ENCODE measurements at regions not wholly inside any gene's neighbourhood (a gene's known extent, or its start where the extent isn't known, plus 50 kb on each side); places are given as distances from the start of the nearest gene placed in this dataset.

DNA sequence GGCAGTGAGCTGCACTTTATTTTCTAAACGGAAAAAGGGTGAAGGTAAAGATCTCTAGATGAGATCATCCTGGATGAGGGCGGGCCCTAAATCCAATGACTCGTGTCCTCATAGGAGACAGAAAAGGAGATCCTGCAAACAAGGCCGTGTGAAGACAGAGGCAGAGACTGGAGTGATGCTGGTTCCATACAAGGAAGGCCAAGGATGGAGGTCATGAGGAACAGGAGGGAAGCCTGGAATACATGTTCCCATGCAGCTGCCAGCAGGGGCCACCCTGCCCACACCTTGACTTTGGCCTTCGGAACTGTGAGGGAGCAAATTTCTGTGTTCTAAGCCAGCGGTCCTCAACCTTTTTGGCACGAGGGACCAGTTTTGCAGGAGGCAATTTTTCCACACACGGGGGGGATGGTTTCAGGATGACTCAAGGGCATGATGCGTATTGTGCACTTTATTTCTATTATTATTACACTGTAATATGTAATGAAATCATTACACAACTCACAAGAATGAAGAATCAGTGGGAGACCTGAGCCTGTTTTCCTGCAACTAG lies 94.3 kb downstream of the PSMG1 start:
- Mint-ChIP-seq H3K9me3 (no peaks in the 10 kb centered on the region), H3K36me3 (no peaks in the 10 kb centered on the region), H3K4me1 (no peaks in the 10 kb centered on the region), H3K4me3 (no peak overlapping the region), H3K27ac (no peak overlapping the region), H3K27me3 (ENCODE audit: low read depth in 2 of 2) (no peaks in the 10 kb centered on the region)
- H3K27me3 ChIP-seq (ENCODE audit: control insufficient read depth, insufficient read depth, low read length): no peaks in the 10 kb centered on the region
- TF ChIP-seq, protein P1, sequence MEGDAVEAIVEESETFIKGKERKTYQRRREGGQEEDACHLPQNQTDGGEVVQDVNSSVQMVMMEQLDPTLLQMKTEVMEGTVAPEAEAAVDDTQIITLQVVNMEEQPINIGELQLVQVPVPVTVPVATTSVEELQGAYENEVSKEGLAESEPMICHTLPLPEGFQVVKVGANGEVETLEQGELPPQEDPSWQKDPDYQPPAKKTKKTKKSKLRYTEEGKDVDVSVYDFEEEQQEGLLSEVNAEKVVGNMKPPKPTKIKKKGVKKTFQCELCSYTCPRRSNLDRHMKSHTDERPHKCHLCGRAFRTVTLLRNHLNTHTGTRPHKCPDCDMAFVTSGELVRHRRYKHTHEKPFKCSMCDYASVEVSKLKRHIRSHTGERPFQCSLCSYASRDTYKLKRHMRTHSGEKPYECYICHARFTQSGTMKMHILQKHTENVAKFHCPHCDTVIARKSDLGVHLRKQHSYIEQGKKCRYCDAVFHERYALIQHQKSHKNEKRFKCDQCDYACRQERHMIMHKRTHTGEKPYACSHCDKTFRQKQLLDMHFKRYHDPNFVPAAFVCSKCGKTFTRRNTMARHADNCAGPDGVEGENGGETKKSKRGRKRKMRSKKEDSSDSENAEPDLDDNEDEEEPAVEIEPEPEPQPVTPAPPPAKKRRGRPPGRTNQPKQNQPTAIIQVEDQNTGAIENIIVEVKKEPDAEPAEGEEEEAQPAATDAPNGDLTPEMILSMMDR (IDR thresholded peaks at IDR 0.05): no peak
- 92% methylated on average over 7 of the region's 9 CpGs for WGBS (ENCODE audit: insufficient coverage)
- ATAC-seq: no peak
- H3K4me1 ChIP-seq (ENCODE audit: control insufficient read depth, insufficient read depth, low read length): no peaks in the 10 kb centered on the region
- no peaks in the 10 kb centered on the region for H3K9me3 ChIP-seq (ENCODE audit: control insufficient read depth, insufficient read depth, low read length)
- no peak overlapping the region for H3K4me3 ChIP-seq (ENCODE audit: low read length)
- no peaks in the 10 kb centered on the region for H3K36me3 ChIP-seq (ENCODE audit: control insufficient read depth, insufficient read depth, low read length)
- no peak overlapping the region for H3K27ac ChIP-seq (ENCODE audit: low read length)
- DNase-seq: no peak
- intact Hi-C loops (cut with micrococcal nuclease): no loop called here

DNA sequence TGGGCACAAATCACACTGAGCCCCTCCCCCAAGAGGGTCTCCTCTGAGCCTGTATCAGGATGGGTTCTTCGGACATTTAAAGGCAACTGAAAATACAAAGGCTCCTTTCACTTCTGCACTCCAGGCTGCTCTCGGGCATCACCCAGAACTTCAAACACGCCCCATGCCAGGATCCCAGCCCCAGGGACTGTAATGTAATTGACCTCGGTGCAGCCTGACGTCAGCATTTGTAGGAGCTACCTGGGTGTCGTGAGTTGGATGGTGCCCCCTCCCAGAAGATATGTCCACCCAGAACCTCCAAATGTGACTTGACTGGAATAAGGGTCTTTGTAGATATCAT lies 95.2 kb downstream of the PSMG1 start:
- Histone ChIP-seq H3K27ac (ENCODE audit: low read length) (no peak overlapping the region), H3K9me3 (ENCODE audit: control insufficient read depth, insufficient read depth, low read length) (no peaks in the 10 kb centered on the region), H3K4me3 (ENCODE audit: low read length) (no peak overlapping the region), H3K27me3 (ENCODE audit: control insufficient read depth, insufficient read depth, low read length) (no peaks in the 10 kb centered on the region), H3K36me3 (ENCODE audit: control insufficient read depth, insufficient read depth, low read length) (no peaks in the 10 kb centered on the region), H3K4me1 (ENCODE audit: control insufficient read depth, insufficient read depth, low read length) (no peaks in the 10 kb centered on the region)
- Mint-ChIP-seq H3K27ac (no peak overlapping the region), H3K4me1 (no peaks in the 10 kb centered on the region), H3K9me3 (no peaks in the 10 kb centered on the region), H3K27me3 (ENCODE audit: low read depth in 2 of 2) (no peaks in the 10 kb centered on the region), H3K4me3 (no peak overlapping the region), H3K36me3 (no peaks in the 10 kb centered on the region)
- WGBS (ENCODE audit: insufficient coverage): 89% methylated on average over 6 of the region's 6 CpGs
- ATAC-seq (no peak), DNase-seq (no peak)
- intact Hi-C loops (cut with micrococcal nuclease): no loop called here
- TF ChIP-seq, protein P1 (IDR thresholded peaks at IDR 0.05): no peak

DNA sequence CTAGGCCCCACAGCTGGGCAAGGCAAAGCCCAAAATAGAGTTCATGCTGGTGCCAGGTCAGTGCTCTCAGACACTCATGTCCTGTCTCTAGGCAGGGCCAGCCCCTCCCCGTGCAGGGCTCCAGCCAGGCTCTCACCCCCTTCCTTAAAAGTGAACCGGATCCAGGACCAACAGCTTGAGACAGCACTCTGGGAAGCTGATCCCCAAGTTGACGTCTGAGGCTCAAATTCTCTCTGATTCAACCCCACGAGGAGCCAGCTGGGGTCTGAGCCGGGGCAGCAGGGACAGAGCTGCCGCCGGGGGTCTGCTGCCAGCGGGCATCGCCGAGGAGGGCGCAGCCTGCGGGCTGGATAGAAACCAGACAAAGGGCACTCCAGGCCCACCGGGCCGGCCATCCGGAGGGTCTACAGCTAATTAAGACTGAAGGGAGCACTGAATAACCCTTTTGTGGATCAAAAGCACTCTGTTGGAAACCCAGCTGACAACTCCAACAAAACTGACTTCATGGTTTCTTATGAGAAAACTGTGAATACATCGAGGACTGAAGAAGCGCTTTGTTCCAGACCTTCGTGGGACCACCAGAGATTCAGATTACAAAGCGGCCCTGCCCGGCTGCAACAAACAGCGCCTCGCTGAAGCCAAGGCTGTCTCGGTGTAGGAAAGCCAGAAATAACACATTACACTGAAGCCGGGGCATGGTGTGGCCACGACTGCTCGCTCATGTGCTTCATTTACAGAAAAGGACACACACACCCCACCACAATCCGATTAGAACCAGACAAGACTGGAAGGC lies 95.8 kb downstream of the PSMG1 start:
- H3K27ac ChIP-seq (ENCODE audit: low read length): no peak overlapping the region
- TF ChIP-seq, protein P1 (IDR thresholded peaks at IDR 0.05): no peak
- Mint-ChIP-seq H3K36me3 (no peaks in the 10 kb centered on the region), H3K4me3 (no peak overlapping the region), H3K27ac (no peak overlapping the region), H3K27me3 (ENCODE audit: low read depth in 2 of 2) (no peaks in the 10 kb centered on the region), H3K9me3 (no peaks in the 10 kb centered on the region), H3K4me1 (no peaks in the 10 kb centered on the region)
- WGBS (ENCODE audit: insufficient coverage): 89% methylated on average over 27 of the region's 27 CpGs
- DNase-seq (no peak), ATAC-seq (no peak)
- H3K27me3 ChIP-seq (ENCODE audit: control insufficient read depth, insufficient read depth, low read length): no peaks in the 10 kb centered on the region
- H3K9me3 ChIP-seq (ENCODE audit: control insufficient read depth, insufficient read depth, low read length): no peaks in the 10 kb centered on the region
- no peaks in the 10 kb centered on the region for H3K4me1 ChIP-seq (ENCODE audit: control insufficient read depth, insufficient read depth, low read length)
- no peak overlapping the region for H3K4me3 ChIP-seq (ENCODE audit: low read length)
- H3K36me3 ChIP-seq (ENCODE audit: control insufficient read depth, insufficient read depth, low read length): no peaks in the 10 kb centered on the region
- intact Hi-C loops (cut with micrococcal nuclease): no loop called here

DNA sequence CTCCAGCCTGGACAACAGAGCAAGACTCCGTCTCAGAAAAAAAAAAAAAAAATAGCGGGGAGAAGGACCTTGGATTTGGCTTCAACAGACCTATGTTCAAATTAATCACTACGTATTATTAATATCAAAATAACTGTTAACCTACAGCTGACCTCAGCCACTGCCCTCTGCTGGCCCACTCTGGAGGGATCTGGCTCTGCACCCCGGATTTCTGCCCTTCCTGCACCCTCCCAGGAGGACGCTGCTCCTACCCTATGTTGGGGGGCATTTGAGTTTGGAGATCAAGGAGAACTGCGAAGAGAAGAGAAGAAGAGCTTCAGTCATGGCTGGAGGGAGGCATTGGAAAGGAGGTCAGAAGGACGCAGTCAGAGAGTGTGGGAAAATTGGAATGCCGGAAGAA lies 96.7 kb downstream of the PSMG1 start:
- no peak for DNase-seq
- intact Hi-C loops (cut with micrococcal nuclease): no loop called here
- Histone ChIP-seq H3K4me1 (ENCODE audit: control insufficient read depth, insufficient read depth, low read length) (no peaks in the 10 kb centered on the region), H3K27me3 (ENCODE audit: control insufficient read depth, insufficient read depth, low read length) (no peaks in the 10 kb centered on the region), H3K4me3 (ENCODE audit: low read length) (no peak overlapping the region), H3K27ac (ENCODE audit: low read length) (no peak overlapping the region), H3K9me3 (ENCODE audit: control insufficient read depth, insufficient read depth, low read length) (no peaks in the 10 kb centered on the region), H3K36me3 (ENCODE audit: control insufficient read depth, insufficient read depth, low read length) (no peaks in the 10 kb centered on the region)
- H3K4me1 Mint-ChIP-seq: no peaks in the 10 kb centered on the region
- no peak overlapping the region for H3K27ac Mint-ChIP-seq
- H3K27me3 Mint-ChIP-seq (ENCODE audit: low read depth in 2 of 2): peaks cover 0 to under 1% of the 10 kb centered on the region in 2 donors
- H3K9me3 Mint-ChIP-seq: no peaks in the 10 kb centered on the region
- H3K36me3 Mint-ChIP-seq: no peaks in the 10 kb centered on the region
- no peak for ATAC-seq
- 90% methylated on average over 8 of the region's 8 CpGs for WGBS (ENCODE audit: insufficient coverage)
- TF ChIP-seq, protein P1 (IDR thresholded peaks at IDR 0.05): no peak
- H3K4me3 Mint-ChIP-seq: no peak overlapping the region
